GM19193 (cell line): ENCODE measurements at regions not wholly inside any gene's neighbourhood (a gene's known extent, or its start where the extent isn't known, plus 50 kb on each side); places are given as distances from the start of the nearest gene placed in this dataset.

Experiments
- POLR2A ChIP-seq: IDR thresholded peaks from 4 replicates; pipeline ENCODE4 v1.6.1; 2011; ENCODE audit not compliant: insufficient read depth, insufficient read length; ENCODE audit errors: extremely low read depth

DNA sequence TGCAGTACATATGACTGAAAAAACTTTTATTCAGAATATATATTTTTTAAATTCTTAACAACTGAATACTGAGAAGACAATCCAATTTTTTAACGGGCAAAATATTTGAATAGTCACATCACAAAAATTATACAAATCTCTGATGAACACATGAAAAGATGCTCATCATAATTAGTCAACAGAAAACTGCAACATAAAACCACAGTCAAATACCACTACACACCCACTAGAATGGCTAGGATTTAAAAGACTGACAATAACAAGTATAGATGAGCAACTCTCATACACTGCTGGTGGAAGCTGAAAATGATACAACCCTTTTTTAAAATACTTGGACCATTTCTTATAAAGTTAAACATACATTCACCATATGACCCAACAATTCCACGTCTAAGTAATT, 87.7 kb upstream of the TNFSF4 start:
- no peak for TF ChIP-seq POLR2A

DNA sequence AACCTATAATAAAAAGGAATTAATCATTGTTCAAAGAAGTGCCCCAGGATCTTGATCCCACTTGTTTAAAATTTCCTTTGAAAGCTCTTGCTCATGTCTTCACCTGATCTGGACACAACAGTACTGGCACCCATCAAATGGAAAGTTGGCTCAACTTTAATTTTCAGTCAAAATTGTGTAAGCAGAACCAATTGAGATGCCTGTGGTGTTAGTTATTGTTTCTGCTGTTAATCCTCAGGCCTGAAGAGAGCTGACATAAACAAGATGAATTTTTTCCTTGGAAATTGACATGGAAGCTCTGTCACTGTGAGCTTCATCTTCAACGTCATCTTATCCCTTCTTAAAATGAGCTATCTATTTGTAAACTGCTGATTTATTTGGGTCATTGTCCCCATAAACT, 88.3 kb upstream of the TNFSF4 start:
- no peak for TF ChIP-seq POLR2A

DNA sequence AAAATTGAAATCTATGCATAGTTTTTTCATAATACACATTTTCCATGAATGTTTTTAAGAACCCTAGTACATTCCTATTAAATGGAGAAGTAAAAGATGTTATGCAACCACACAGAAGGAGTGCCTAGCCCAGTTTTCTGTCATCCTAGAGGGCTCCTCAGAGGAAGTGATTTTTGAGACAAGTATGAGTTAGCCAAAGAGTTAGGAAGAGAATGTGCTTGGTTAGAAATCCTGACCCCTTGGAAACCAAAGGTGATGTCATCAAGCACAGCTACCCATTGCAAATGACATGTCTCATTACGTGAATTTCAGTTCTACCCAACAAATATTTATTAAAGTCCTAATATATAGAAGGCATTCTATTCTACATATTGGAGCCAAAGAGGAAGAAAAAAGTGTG, 88.9 kb upstream of the TNFSF4 start:
- no peak for TF ChIP-seq POLR2A

DNA sequence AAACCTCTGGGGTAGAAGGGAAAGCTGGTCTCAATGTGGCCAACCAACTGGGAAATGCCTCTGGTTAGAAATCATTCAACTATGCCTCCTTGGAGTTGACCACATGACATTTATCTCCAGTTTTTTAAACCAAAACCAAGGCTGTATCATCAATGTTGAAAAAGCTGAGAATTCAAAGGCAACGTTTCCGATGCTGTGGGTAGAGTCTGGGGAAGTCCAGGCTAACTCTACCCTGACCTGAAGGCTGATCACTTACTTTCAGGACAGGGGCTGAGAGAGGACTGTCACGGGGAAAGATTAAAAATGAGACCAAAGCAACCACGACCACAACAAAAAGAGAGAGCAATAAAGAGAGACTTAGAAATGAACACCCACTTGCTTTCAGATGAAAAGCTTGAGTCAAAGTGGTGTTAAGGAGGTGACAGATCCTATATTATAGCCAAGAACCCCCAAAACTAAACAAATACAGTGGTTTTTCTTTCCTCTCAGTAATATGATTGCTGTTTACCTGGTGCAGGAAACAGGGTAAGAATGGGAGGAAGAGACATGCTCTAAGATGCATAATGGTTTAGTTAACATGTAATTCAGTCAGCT, 90.8 kb upstream of the TNFSF4 start:
- TF ChIP-seq POLR2A = no peak

DNA sequence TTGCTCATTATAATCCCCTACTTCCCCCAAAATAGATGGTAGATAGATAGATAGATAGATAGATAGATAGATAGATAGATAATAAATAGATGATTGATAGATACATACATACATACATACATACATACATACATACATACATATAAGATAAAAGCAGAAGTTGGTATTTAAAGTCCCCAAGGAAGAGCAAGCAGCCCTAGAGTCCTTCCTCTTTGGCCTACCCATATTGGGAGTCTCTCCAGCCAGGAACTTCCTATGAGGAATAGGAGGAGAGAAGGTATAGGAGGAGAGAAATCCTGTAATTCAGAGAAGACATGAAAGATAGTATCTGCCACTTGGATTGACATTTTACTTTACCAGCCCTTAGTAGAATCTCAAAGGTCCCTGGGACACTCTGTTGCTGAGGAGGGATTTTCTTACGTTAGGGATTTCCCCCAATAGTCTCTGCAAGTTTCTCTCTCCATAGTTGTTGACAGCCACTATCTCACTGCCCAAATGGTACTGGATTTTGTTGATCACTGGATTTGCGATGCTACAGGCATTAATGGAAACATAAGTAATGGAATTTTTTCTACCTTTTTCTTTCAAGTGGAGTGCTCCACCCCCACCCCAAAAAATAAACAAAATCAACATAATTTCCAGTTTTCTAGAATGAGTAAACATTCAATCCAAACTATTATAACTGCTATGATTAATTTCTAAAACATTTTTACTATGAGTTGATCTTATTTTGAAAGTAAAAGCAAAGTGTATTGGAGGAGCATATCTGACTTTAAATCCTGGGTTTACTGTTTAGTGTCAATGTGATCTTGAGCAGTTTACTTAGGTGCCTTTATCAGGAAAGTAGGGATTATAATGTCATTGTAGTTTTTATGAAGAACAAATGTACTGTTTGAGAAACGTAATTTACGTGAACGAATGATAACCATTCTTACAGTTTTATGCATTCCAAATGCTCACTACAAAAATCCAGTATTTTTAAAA, 93.2 kb upstream of the TNFSF4 start:
- no peak for TF ChIP-seq POLR2A

DNA sequence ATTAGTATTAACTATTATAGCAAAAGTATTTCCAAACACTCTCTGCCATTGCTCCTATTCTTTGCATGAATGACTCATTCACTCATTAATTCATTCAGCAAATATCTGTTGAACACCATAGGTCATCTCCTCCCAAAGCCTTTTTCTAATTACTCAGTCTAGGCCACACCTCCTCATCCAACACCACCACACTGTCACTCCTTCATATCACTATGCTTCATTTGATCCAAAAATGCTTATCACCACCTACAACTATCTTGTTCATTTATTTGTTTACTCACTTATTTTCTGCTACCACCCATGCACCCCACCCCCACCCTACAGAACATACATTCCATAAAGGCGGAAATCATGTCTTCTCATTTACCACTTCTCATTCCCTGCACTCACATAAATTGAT, 94.4 kb upstream of the TNFSF4 start:
- no peak for TF ChIP-seq POLR2A

DNA sequence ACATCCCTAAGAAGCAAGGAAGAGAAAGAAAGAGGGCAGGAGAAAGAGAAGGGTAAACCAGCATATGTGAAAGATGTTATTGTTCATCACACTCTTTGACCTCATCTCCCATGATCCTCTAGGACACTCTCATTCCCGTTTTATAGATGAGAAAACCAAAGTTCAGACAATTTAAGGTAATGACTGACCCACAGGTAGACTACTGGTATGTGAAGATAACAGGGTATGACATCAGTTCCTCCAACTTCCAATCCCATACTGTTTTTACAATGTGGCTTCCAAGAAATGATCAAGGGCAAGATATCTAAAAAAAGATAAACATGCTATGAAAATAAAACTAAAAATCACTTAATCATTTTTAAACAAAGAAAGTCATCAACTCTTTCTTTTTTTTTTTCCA, 95.2 kb upstream of the TNFSF4 start:
- TF ChIP-seq POLR2A = no peak

DNA sequence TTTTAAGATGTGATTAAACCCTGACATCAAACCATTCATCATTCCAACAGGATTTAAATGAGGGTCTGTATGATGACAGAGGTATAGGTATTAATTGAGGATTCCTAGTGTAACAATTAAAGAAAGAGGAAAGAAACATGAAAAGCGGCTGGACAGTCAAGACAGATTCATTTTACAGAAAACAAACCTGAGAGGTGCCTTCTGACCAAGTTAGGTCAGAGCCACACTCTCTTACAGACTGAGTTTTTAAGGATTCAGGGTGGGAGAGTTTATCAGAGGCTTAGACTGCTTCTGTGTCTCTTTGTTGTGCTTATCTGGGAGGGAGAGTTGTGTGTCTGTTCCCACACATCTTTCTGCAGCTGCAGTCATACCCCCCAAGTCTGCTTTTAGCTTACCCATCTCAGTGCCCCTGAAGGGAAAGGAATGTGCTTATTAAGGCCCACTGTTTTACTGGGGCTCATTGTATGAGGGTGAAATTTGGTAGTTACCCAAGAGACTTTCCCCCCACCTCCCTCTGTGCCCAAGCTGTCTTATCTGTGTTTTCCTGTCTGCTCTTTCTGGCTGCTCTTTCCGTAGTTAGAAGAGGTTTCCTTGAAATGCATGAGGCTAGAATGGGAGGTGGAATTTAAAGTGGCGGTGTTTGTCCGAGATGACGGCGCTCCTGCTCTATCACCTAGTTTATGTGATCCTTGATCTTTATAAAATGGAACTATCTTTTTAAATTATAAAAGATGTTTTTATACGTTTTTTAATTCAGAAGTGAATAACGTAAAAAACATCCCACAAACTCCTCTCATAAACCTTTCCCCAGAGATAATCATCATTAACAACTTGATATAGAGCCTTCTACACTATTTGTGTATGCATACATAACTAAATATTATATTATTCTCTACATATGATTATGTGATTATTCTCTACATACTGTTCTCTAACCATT, 96.0 kb upstream of the TNFSF4 start:
- no peak for TF ChIP-seq POLR2A

DNA sequence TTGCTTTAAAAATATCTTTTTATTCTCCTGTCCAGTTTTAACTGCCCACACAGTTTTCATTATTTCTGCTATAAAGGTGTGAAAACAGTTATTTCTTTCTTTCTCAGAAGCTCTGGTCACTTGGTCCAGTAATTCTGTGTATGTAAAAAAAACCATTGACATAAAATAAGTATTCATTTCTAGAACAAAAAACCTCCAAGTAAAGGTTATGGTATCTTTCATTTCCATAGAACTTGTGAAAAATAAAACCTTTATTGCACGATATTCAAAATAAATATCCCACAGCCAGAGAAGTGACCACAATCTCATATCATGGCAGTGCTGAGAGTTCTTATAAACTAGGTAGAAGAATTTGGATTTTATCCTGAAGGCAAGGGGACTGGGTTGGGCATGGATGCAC, 96.9 kb upstream of the TNFSF4 start:
- TF ChIP-seq POLR2A = no peak

DNA sequence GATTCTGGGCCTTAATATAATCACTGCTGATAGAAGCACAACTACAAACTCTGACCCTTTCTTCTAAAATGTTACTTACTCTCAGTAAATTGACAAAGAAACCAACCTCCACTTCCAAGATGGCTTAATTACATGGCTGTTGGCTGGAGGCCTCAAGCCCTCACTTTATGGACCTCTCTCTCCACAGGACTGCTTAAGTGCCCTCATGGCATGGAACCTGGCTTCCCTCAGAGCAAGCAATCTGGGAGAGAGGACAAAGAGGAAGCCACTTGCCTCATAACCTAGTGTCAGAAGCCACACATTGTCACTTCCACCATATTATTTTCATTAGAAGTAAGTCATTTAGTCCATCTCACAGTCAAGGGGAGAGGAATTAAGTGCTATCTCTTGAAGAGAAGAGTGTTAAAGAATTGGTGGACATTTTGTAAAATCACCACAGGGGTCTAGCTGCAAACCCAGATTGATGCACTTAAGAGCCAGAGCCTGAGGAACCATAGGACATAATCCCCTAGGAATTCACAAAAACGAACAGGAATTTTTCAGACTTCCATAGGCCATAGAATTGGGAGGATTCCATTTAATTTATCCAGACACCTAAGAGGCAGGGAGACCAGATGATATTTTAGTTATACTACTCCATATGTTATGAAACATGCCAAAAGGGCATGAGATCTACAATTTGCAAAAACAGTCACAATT, 97.5 kb upstream of the TNFSF4 start:
- TF ChIP-seq POLR2A = no peak

DNA sequence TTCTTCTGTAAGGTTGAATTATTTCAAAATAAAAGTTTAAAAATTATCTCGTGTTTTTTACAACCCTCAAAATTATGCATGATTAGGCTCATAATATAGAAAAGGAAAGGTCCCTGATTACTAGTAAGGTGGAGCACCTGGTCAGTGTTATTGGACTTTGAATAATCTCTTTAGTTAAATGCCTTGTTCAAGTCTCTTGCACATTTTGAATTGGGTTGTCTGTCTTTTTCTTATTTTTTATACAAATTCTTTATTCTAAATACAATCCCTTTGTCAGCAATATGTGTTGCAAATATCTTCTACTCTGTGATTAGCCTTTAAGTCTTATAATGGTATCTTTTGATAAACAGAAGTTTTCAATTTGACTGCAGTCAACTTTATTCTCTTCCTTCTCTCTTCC, 100.7 kb upstream of the TNFSF4 start:
- no peak for TF ChIP-seq POLR2A

DNA sequence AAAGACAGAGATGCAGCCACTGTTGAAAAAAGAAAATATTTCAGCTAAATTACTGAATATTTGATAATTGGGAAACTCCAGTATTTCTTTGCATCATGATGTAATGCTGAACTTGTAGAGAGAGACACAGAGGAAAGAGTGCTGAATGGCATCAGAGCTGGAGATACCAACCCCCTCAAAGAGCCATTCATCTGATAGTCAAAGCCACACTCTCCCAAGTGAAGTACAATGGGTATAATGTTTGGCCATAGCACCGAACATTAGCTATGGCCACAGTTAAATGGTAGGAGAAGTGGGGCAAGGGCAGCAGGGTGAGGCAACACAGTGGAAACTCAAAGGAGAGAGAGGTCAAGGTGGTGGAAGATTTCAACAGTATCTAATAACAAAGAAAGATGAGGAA, 107.5 kb upstream of the TNFSF4 start:
- TF ChIP-seq POLR2A = no peak

DNA sequence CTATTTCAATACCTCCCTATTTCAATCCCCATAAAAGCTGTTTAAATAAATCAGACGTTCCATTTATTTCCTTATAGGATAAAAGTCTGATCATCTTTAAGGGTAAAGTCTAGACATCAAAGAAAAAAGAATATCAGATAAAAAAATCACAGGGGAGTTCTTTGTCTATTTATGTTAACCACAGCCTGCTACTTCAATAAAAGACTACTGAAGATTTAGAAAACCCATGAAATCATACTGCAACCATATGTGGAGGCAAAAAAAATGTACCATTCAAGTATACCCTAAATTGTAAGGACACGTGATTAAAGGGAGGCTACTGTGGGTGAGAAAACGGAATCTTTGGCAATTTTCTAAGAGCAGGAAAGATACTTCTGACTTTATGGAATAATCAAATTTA, 108.2 kb upstream of the TNFSF4 start:
- TF ChIP-seq POLR2A = no peak

DNA sequence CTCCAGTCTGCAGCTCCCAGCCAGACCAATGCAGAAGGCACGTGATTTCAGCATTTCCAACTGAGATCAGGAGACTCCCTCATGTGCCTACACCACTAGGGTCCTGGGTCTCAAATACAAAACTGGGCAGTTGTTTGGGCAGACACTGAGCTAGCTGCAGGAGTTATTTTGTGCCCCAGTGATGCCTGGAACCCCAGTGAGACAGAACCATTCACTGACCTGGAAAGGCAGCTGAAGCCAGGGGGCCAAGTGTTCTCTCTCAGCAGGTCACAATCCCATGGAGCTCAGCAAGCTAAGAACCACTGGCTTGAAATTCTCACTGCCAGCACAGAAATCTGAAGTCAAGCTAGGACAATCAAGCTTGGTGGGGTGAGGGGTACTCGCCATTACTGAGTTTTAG, 111.7 kb upstream of the TNFSF4 start:
- TF ChIP-seq POLR2A = no peak

DNA sequence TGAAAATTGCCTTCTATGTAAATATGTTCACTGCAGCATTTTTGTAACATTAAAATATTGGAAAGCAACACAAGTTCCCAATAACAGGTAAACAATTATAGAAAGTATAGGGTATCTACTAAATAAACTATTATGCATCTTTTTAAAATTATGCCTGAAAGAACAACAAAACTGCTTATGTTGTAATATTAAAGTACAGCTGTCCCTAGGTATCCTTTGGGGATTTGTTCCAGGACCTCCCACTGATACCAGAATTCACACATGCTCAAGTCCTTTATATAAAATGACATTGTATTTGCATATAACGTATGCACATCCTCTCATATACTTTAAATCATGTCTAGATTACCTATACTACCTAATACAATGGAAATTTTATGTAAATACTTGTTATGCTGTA, 121.8 kb upstream of the TNFSF4 start:
- no peak for TF ChIP-seq POLR2A
